NCI-H774 (cell line): ENCODE measurements at regions not wholly inside any gene's neighbourhood (a gene's known extent, or its start where the extent isn't known, plus 50 kb on each side); places are given as distances from the start of the nearest gene placed in this dataset.
"Not testable (repeated sequence)": the region's sequence is repeated elsewhere in the genome, so short reads cannot be mapped to it uniquely, and the experiment has no call there.

ENCODE experiments used
- DNase-seq: peaks from one replicate; lab custom pipeline; 2025; lab: John Stamatoyannopoulos, UW

DNA sequence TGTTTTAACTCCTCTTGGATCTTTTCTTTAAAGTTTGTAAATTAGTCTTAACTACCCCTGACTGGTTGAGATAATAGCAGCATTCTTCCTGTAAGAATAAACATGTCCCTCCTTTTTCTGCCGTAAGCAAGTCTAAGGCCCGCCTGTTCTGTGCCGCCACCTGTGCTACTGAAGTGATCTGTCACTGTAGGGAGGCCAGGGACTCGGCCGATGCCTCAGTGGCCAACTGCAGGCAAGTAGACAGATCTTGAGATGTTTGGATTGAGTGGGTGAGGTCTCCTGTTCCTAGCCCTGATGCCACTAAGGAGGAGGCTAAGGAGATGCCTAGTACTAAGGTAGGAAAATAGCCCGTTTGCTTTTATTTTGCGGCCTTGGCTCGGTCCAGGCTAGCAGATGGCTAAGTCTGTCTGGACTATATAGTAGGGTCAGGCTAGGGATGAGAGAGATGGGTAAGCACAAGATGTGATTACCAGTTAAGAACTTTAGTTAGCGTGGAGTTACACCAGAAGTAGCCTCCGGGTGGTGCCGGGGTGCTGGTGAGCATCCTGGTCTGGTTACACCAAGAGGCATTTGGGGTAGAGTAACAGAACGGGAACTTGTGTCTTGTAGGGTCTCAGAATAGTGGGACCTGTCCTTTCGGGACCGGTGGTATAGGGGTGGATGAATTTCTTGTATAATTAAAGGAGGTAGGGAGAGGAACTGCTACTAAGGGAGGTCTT, 584.2 kb downstream of the SUCLG1 start:
- no peak for DNase-seq

DNA sequence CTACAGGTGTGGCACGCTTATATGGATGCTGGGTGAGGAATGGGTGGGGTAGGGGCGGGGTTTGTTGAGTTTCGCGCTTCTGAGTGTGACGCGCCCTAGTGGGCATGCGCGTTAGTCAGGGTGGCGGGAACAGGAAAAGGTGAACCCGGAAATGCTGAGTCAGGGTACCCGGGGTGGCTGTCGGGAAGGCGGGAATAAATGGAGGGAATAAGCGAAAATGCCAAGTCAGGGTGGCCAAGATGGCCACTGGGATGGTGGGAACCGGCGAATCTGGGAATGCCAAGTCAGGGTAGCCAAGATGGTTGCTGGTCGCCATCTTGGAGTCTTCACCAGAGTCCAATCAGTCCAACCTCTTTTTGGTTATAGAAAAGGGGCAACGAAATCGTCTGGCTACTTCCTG, 585.0 kb downstream of the SUCLG1 start:
- no peak for DNase-seq

DNA sequence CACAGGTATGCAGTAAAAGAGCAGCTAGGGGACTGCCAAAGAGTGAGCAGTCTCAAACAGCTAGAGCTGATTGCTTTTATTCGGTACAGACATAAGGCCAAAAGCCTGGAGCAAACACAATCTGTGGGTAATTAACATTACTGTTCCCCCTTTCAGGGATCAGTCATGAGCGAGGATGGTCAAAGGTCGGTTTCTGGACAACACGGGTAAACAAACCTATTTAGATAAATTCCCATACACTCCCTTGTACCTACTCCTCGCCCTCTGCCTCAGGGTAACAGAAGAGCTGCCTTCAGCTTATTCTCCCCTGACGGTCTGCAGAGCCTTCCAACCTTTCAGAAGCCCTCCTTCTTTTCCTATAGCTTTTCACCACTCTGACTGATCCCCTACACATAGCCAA, 586.0 kb downstream of the SUCLG1 start:
- no peak for DNase-seq

DNA sequence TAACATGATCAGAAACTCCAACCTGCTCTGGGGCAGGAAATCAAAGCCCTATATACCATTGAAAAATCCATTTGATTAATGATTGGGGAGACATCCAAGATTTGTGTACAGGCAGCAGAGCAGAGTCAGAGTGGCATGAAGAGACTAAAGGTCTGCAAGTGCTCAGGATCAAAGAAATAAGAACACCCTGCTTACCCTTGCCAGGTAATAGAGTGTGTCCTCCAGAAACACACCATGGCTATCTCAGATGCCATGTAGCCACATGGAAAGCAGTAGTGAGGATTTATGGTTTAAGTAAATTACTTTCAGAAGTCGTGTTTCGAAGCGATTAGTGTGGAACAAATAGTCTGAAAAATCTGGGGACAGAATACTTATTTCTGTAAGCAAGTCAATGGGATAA, 592.9 kb downstream of the SUCLG1 start:
- no peak for DNase-seq

DNA sequence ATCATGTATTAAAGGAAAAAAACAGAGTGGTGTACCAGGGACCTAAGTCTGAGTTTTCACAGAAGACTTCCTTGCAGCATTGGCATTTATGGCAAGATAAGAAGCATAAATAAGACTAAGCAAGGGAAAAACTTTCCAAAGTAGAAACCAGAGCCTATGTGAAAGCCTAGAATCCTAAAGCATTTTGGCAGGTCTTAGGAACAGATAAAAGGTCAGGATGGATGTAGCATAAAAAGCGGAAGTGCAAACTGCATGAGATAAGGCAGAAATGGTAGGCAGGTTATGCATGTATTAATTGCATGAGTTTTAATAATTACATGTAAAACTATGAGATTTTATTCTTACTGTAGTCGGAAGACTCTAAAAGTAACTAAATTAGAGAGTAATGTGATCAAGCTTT, 596.5 kb downstream of the SUCLG1 start:
- DNase-seq = no peak

DNA sequence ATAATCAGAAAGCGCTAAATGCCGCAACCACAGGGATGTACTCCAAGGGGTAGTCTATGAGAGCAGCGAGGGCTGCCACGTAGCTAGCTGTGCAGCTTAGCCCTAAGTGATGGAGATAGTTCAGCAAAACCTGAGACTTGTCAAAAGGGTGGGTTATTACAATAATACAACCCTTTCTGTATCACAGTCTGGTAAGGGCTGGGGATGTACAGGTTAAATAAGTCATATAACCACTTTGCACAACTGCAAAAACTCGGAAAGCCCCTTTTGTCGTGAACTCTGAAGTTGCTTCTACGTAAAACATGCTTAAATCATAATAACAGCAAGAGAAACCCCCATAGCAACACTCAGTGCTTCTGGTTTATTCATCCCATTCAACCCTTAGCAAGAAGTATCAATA, 598.8 kb downstream of the SUCLG1 start:
- no peak for DNase-seq

DNA sequence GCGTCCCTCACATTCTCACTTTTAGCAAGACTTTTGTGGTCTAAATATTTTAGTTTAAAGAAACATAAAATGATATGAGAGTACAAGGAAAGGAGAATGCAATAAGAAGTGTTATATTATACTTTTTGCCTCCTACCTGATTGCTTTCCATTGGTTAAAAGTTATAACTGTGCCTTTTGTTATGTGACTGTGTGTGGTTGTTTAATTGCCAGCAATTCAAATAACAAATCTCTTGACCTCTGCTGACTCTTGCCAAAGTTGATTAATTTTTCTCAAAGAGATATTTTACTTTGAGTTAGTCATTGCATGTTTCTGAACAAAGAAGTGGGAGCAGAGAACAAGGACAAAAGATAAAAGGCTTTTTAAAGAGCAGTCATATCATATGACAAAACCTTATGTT, 599.5 kb downstream of the SUCLG1 start:
- no peak for DNase-seq

DNA sequence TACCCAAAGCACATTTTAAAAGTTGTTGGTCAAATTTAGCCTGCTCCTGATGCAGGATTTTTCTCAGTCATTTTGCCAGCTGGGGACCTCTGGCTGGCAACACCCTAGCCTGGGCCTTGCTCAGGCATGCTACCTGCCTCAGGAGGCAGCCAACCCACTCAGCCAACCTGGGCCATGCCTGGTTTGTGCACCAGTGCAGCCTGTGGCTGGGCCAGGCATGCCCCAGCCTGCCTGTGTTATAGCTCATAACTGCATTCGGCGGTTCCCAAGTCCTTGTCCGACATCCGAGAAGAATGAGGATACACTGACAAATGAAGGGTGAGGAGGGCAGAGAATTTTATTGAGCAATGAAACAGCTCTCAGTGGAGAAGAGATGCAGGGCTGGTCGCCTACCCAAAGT, 608.0 kb downstream of the SUCLG1 start:
- DNase-seq = no peak

DNA sequence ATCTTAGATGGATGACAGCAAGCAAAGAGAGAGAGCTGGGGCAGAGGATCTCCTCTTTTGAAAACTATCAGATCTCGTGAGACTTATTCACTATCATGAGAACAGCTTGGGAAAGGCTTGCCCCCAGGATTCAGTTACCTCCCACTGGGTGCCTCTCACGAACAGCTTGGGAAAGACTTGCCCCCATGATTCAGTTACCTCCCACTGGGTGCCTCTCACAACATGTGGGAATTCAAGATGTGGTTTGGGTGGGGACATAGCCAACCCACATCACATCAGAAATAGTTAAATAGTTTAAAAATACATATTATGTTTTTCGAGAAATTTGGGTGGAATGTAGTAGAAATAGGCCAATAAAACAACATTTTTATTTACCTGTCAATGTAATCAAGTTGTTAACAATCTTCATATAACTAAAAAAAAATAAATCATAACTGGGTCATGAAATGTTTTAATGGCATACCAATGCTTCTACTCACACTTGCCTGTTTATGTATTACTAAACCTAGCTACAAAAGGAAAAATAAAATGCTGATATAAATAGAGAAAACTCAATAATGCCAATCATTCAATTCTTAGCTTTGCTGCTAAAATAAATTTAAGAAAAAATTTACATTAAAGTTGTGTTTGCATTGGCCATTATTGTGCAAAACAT, 608.9 kb downstream of the SUCLG1 start:
- no peak for DNase-seq

DNA sequence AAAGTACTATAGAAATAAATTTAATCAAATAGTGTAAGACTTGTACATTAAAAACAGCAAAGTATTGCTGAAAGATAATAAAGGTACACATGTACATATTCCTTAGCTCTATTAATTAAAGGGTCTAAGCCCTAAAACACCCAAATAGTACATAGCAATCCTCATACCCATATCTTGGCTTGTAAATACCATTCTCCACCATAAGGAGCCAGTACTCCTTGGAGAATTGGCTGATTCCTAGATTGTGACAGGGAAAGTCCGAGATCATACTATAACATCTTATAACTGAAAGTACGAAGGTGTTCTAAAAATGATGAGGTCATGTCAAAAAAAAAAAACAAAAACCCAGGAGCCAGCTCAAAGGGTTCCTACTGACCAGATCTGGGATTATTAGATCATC, 614.6 kb downstream of the SUCLG1 start:
- no peak for DNase-seq

DNA sequence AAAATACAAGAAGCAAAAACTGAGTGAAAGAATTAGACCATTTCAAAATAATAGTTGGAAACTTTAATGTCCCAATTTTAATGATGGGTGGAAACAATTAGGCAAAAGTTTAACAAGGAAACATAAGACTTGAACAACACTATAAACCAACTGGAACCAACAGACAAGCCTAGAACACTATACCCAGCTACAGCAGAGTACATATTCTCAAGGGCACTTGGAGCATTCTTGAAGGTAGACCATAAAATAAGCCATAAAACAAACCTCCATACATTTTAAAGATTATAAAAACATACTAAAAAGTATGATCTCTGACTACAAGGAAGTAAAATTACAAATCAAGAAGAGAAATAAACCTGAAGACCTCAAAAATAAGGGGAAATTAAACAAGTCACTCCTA, 616.7 kb downstream of the SUCLG1 start:
- DNase-seq = no peak

DNA sequence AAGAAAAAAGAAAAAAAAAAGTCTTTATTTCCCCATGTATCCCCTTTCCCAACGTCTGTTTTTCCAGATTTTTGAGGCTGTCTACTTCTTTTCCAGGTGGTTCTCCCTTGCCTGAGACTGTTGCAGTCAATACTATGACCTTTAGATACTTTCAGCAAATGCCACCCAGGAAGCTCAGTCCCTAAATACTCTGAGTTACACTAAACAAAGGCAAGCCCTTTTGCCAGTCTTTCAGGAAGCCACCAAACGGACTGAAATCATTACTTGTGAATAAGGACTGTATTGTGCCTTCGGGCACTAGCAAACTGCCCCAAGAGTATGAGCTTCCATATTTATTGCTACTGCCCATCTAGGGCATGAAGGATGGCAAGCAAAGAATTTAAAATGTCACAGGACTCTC, 621.3 kb downstream of the SUCLG1 start:
- DNase-seq = no peak

DNA sequence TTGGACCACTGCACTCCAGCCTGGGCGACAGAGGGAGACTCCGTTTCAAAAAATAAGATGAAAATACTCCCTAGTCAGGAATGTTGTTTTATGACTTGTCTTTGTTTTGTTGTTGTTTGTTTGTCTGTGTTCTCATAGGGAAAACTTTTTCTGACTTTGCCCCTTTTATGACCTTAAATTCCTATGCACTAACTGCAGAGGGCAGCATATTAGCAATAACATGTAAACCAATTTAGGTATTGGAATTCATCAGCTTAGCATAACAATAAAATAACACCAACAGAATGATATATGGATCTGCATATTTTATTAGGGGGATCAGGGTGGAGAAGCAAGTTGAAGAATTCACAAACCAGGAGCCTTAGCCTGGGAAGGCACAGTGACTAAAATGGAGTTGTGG, 631.5 kb downstream of the SUCLG1 start:
- no peak for DNase-seq

DNA sequence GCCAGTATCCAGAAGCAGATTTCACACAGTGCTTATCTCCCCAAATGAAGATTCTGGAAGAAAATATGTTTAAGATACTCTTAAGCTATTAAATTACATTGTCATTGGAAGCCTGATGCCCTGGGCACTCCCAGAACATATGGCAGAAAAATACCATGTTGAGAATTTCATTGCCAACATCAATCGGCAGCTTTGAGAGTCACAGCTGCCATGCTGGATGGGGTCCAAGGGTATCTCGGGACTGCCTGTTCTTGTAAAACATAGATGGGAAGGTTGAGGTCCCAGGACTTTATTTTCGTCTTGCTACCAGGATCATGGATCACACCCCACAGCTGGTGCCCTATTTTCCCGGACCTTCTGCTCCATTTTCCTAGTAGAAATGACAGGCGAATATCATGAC, 632.5 kb downstream of the SUCLG1 start:
- no peak for DNase-seq

DNA sequence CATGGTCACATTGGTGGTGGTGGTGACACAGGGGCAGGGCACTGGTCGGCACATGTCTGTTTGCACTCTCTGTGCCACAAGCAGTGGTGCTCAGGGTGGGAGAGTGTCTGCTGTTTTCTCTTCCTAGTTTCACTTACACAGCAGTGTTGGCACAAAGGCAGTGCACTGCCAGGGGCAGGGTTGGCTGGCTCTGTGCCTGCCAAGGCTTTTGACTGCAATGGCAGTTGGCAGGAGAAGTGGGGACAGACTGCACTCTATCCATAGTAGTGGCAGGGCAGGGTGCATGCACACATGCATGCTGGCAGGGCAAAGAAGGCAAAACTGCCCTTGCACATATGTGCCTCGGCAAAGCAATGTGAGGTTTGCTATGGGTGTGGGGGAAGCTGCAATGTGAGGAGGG, 635.9 kb downstream of the SUCLG1 start:
- DNase-seq = no peak

DNA sequence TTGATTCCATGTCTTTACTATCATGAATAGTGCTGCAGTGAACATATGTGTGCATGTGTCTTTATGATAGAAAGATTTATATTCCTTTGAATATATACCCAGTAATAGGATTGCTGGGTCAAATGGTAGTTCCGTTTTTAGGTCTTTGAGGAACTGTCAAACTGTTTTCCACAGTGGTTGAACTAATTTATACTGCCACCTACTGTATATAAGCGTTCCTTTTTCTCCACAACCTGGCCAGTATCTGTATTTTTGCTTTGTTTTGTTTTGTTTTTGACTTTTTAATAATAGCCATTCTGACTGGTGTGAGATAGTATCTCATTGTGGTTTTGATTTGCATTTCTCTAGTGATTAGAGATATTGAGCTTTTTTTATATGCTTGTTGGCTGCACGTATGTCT, 641.6 kb downstream of the SUCLG1 start:
- DNase-seq = no peak

DNA sequence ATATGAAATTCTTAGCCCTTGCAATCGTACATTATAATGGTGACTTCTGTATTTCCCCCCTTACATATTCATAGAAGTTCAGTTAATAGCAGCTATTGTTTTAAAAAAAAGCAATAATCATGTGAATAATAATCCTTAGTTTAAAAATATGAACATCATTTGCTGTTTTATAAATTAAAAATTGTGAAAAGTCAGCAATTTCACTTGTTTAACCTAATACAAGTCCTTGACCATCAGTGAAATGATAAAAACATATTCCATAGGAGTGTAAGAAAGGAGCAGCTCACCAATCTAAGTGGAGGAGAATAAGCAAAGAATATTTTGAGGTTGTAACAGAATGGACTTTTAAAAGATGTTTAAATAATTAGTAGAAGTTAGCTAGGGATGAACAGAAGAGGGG, 650.2 kb downstream of the SUCLG1 start:
- no peak for DNase-seq

DNA sequence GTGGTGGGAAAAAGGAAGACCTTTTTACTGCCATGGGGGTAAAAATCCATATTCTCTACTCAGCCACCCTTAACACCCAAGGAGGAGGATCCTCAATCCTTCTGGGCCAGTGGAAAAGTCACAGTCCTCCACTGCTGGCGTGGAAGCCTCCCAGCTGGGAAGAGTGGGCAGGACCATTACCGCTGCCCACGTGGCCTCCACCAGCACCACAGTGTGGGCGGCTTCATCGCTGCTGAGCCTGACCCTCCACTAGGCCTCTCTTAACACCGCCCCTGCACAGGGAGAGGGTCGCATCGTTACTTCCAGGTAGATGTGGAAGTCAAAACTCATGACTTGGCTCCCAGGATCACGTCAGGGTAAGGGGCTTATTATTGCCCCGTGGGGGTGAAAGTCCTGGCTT, 656.5 kb downstream of the SUCLG1 start:
- DNase-seq = no peak

DNA sequence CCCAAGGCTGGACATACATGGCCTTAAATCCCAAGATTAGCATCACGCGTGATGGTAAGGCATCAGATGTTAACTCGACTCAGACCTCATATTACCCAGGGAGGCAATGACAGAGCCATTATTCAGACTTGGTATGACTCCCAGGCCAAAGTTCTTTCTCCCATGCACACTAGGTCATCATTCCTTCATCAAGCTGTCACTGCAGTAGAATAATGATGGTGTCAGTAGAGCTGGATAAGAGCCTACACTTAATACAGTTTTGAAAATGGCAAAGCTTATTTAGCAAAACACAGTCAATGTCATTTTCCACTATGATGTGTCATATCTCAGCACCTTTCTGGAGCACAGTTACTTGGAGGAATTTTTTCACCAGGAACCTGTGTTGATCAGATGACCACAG, 663.3 kb downstream of the SUCLG1 start:
- no peak for DNase-seq

DNA sequence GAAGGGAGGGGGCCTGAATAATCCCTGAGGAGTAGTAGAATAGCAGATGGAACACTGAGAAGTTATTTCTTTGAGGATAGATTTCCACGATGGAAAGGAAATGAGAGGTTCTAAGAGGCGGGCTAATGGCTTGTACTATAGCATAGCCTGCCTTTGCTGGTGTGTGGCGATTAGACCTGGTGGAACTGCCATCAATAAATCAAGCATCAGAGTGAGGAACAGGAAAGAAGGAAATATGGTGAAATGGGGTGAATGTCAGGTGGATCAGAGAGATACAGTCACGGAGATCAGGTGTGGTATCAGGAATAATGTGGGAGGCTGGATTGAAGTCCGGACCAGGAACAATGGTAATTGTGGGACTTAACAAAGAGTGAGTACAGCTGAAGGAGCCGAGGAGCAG, 668.6 kb downstream of the SUCLG1 start:
- not testable (repeated sequence) for DNase-seq

DNA sequence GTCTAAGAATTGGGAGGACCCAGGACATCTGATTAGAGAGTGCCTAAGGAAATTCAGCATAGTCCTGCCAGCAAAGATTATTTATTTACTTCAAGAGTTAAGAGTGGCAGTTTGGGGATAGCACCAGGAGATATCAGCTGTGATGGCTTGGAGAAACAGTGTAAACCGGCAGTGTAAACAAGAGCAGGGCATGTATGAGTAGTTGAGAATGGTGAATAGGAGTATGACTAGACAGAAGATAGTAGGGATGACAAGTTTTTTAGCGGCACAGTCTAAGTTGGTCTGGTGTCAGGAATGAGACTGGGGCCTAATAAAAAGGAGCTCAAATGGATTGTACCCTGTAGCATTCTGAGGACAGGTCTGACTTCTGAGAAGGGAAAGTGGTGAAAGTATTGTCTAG, 669.4 kb downstream of the SUCLG1 start:
- DNase-seq = not testable (repeated sequence)

DNA sequence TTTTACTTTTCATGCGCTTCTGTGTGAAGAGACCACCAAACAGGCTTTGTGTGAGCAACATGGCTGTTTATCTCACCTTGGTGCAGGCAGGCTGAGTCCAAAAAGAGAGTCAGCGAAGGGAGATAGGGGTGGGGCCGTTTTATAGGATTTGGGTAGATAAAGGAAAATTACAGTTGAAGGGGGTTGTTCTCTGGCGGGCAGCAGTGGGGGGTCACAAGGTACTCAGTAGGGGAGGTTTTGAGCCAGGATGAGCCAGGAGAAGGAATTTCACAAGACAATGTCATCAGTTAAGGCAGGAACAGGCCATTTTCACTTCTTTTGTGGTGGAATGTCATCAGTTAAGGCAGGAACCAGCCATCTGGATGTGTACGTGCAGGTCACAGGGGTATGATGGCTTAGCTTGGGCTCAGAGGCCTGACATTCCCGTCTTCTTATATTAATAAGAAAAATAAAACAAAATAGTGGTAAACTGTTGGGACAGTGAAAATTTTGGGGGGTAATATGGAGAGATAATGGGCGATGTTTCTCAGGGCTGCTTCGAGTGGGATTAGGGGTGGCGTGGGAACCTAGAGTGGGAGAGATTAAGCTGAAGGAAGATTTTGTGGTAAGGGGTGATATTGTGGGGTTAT, 670.0 kb downstream of the SUCLG1 start:
- not testable (repeated sequence) for DNase-seq

DNA sequence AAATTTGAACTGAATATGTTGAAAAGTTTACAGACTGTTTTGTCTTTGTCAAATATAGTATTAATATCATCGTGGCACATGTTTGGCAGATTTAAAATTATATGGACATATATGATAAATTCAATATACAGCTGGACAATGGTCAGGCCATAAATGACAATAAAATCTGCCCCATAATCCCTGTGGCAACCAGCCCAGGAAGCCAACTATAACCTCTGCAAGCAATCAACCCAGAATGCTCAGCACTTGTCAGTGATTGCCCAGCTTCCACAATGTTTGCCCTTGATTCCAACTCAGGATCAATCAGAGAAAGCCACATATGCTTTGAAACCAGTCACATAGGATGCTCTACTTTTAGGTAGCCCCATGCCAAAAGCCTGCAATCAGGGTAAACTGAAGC, 671.9 kb downstream of the SUCLG1 start:
- no peak for DNase-seq

DNA sequence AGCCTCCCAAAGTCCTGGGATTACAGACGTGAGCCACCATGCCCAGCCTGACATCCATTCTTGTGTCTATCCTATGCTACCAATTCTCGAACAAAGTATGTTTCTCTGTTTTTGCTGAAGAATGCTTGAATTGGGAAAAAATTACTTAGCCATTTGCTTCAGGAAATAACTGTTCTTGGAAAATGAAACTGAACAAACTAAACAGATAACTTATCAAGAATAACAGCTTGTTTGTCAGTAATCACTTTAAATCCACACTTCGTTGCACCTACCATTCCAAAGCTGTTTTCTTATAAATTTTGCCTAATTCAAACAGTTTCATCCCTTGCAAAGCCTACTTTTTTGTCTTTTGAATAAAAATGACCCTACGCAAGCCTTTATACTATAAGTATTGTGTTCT, 672.9 kb downstream of the SUCLG1 start:
- no peak for DNase-seq
